H1 (cell line): ENCODE measurements at regions not wholly inside any gene's neighbourhood (a gene's known extent, or its start where the extent isn't known, plus 50 kb on each side); places are given as distances from the start of the nearest gene placed in this dataset.

Experiments used
- CREB1 ChIP-seq: IDR thresholded peaks from 2 replicates; pipeline ENCODE4 v1.6.1; 2012; ENCODE audit warnings: inconsistent platforms
- JUN ChIP-seq: IDR thresholded peaks from 2 replicates; pipeline ENCODE4 v1.6.1; 2011; ENCODE audit warnings: low read depth, mild to moderate bottlenecking, improper control_type of control experiment, low read length
- POU5F1 ChIP-seq: IDR thresholded peaks from 2 replicates; pipeline ENCODE4 v1.6.1; 2011; ENCODE audit warnings: low read depth, mild to moderate bottlenecking, low read length, moderate library complexity
- RAD21 ChIP-seq, 2 experiments: IDR thresholded peaks in 1 of 2; conservative IDR thresholded peaks in 1 of 2; 2 replicates each; pipeline ENCODE4 v1.6.1; 2011; ENCODE audit warnings: low read depth in 2 of 2, low read length in 2 of 2, improper control_type of control experiment in 1 of 2, inconsistent platforms in 1 of 2, mild to moderate bottlenecking in 1 of 2, moderate library complexity in 1 of 2
- SUZ12 ChIP-seq: fragments of 200-600 bp; sonication (generic); IDR thresholded peaks from 2 replicates; pipeline ENCODE4 v1.6.1; 2012; ENCODE audit warnings: mild to moderate bottlenecking, inconsistent platforms, low read length, moderate library complexity, mixed read lengths
- TF ChIP-seq, protein P1 (sequence below): fragments of 300-600 bp; sonication (generic); IDR thresholded peaks from 2 replicates; pipeline ENCODE4 v1.7.1; 2012; ENCODE audit warnings: low read length, moderate library complexity, mild to moderate bottlenecking, inconsistent platforms; ENCODE audit not compliant: insufficient replicate concordance
- TF ChIP-seq, protein P2 (sequence below): IDR thresholded peaks from 2 replicates; pipeline ENCODE4 v1.6.1; 2012; ENCODE audit warnings: inconsistent platforms
- TF ChIP-seq, protein P3 (sequence below): IDR thresholded peaks from 2 replicates; pipeline ENCODE4 v1.6.1; 2011; ENCODE audit warnings: low read depth, mild to moderate bottlenecking, low read length; ENCODE audit not compliant: insufficient read depth
- TF ChIP-seq, protein P4 (sequence below): IDR thresholded peaks from 2 replicates; pipeline ENCODE4 v1.6.1; 2011; ENCODE audit warnings: low read length, improper control_type of control experiment

DNA sequence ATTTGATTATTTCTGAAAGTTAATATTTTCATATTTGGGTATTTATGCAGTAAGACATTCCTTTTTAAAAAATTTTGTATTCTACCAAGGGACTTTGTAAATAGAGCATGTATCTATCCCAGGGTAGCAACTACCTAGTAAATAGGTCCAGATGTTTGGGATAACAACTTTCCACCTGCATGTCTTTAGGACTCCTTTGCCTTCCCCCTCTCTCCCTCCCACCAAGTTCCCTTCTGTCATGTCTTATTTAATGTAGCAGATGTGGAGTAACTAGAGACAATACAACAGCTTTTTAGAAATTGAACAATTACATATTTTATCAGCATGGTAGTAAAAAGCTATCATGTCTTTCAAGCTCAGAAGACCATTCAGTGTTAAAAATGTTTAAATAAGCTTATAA, 821.0 kb downstream of the C4orf33 start (continued):
- TF ChIP-seq, protein P1, sequence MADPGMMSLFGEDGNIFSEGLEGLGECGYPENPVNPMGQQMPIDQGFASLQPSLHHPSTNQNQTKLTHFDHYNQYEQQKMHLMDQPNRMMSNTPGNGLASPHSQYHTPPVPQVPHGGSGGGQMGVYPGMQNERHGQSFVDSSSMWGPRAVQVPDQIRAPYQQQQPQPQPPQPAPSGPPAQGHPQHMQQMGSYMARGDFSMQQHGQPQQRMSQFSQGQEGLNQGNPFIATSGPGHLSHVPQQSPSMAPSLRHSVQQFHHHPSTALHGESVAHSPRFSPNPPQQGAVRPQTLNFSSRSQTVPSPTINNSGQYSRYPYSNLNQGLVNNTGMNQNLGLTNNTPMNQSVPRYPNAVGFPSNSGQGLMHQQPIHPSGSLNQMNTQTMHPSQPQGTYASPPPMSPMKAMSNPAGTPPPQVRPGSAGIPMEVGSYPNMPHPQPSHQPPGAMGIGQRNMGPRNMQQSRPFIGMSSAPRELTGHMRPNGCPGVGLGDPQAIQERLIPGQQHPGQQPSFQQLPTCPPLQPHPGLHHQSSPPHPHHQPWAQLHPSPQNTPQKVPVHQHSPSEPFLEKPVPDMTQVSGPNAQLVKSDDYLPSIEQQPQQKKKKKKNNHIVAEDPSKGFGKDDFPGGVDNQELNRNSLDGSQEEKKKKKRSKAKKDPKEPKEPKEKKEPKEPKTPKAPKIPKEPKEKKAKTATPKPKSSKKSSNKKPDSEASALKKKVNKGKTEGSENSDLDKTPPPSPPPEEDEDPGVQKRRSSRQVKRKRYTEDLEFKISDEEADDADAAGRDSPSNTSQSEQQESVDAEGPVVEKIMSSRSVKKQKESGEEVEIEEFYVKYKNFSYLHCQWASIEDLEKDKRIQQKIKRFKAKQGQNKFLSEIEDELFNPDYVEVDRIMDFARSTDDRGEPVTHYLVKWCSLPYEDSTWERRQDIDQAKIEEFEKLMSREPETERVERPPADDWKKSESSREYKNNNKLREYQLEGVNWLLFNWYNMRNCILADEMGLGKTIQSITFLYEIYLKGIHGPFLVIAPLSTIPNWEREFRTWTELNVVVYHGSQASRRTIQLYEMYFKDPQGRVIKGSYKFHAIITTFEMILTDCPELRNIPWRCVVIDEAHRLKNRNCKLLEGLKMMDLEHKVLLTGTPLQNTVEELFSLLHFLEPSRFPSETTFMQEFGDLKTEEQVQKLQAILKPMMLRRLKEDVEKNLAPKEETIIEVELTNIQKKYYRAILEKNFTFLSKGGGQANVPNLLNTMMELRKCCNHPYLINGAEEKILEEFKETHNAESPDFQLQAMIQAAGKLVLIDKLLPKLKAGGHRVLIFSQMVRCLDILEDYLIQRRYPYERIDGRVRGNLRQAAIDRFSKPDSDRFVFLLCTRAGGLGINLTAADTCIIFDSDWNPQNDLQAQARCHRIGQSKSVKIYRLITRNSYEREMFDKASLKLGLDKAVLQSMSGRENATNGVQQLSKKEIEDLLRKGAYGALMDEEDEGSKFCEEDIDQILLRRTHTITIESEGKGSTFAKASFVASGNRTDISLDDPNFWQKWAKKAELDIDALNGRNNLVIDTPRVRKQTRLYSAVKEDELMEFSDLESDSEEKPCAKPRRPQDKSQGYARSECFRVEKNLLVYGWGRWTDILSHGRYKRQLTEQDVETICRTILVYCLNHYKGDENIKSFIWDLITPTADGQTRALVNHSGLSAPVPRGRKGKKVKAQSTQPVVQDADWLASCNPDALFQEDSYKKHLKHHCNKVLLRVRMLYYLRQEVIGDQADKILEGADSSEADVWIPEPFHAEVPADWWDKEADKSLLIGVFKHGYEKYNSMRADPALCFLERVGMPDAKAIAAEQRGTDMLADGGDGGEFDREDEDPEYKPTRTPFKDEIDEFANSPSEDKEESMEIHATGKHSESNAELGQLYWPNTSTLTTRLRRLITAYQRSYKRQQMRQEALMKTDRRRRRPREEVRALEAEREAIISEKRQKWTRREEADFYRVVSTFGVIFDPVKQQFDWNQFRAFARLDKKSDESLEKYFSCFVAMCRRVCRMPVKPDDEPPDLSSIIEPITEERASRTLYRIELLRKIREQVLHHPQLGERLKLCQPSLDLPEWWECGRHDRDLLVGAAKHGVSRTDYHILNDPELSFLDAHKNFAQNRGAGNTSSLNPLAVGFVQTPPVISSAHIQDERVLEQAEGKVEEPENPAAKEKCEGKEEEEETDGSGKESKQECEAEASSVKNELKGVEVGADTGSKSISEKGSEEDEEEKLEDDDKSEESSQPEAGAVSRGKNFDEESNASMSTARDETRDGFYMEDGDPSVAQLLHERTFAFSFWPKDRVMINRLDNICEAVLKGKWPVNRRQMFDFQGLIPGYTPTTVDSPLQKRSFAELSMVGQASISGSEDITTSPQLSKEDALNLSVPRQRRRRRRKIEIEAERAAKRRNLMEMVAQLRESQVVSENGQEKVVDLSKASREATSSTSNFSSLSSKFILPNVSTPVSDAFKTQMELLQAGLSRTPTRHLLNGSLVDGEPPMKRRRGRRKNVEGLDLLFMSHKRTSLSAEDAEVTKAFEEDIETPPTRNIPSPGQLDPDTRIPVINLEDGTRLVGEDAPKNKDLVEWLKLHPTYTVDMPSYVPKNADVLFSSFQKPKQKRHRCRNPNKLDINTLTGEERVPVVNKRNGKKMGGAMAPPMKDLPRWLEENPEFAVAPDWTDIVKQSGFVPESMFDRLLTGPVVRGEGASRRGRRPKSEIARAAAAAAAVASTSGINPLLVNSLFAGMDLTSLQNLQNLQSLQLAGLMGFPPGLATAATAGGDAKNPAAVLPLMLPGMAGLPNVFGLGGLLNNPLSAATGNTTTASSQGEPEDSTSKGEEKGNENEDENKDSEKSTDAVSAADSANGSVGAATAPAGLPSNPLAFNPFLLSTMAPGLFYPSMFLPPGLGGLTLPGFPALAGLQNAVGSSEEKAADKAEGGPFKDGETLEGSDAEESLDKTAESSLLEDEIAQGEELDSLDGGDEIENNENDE, result no peak
- TF ChIP-seq RAD21 (IDR thresholded peaks at IDR 0.05 in 1 of 2, conservative IDR thresholded peaks at IDR 0.05 in 1 of 2; ENCODE audit: low read depth in 2 of 2, low read length in 2 of 2), result no peak
- TF ChIP-seq, protein P2, sequence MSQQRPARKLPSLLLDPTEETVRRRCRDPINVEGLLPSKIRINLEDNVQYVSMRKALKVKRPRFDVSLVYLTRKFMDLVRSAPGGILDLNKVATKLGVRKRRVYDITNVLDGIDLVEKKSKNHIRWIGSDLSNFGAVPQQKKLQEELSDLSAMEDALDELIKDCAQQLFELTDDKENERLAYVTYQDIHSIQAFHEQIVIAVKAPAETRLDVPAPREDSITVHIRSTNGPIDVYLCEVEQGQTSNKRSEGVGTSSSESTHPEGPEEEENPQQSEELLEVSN, result no peak
- TF ChIP-seq, protein P3, sequence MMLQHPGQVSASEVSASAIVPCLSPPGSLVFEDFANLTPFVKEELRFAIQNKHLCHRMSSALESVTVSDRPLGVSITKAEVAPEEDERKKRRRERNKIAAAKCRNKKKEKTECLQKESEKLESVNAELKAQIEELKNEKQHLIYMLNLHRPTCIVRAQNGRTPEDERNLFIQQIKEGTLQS, result no peak
- TF ChIP-seq CREB1, result no peak
- no peak for TF ChIP-seq POU5F1
- TF ChIP-seq JUN, result no peak
- TF ChIP-seq, protein P4, sequence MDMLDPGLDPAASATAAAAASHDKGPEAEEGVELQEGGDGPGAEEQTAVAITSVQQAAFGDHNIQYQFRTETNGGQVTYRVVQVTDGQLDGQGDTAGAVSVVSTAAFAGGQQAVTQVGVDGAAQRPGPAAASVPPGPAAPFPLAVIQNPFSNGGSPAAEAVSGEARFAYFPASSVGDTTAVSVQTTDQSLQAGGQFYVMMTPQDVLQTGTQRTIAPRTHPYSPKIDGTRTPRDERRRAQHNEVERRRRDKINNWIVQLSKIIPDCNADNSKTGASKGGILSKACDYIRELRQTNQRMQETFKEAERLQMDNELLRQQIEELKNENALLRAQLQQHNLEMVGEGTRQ, result no peak
- TF ChIP-seq SUZ12, result no peak
